Forelimb muscle (tissue), 1 donor: ENCODE measurements at regions not wholly inside any gene's neighbourhood (a gene's known extent, or its start where the extent isn't known, plus 50 kb on each side); places are given as distances from the start of the nearest gene placed in this dataset.

Experiments used
- DNase-seq: peaks from one replicate; pipeline ENCODE4 v3.0.0-alpha.2; 2013; ENCODE audit warnings: low read depth

- DNase-seq: no peak
These were observed 294.9 kb downstream of the GLRX3 start for GRCh38 chr10:130430852-130431704.

GRCh38 chr10:130432271-130432670 is 296.1 kb downstream of the GLRX3 start:
- DNase-seq: no peak

DNA sequence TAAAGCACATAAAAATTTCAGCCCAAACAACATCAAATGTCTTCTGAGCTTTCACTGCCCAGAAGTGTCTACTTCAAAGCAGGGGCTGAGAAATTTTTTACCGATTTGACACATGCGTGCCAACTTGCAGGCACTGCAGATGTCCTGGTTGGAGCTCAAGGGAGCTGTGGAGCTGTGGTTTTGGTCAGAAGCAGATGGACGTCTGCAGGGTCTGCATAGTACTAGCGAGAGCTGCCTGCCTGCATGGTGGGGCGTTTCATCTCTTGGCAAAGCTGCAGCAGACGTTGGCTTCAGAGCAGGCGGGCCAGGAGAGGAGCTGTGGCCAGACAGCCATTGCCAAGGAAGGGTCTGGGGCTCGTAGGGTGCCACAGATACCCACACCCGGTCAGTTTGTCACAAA is 296.7 kb downstream of the GLRX3 start:
- DNase-seq: no peak

- DNase-seq: no peak
These were observed 298.5 kb downstream of the GLRX3 start for GRCh38 chr10:130434446-130435385.

DNA sequence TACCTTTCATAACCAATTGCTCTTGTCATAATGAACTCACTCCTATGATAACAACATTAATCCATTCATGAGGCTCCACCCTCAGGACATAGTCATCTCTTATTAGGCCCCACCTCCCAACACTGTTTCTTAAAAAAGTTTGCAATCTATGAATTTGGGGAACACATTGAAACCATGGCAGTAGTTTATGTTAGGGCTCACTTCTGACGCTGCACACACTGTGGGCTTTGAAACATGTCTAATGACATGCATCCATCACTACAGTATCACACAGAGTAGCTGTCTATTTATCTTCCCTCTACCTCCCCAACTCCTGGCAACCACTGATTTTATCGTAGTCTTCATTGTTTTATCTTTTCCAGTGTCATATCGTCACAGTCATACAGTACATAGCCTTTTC is 299.8 kb downstream of the GLRX3 start:
- no peak for DNase-seq

DNA sequence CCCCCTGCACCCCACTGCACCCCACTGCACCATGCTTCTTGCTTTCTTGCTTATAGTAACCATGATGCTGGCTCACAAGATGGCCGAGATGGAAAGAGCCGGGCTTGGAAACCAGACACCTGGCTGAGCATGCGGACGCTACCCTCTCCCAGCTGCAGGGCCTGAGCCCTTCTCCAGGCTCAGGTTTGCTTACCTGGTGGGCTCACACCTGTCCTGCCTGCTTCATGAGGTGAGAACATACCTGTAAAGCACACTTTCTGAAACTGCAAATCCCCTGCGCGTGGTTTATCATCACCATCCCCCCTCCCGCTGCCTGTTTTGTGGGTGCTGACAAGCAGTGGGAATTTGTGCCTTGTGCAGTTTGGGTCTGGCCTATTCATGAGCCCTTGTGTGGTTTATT is 302.7 kb downstream of the GLRX3 start:
- DNase-seq: no peak

- DNase-seq: no peak
These were observed 303.6 kb downstream of the GLRX3 start for GRCh38 chr10:130439766-130440165.

GRCh38 chr10:130440494-130440893 is 304.3 kb downstream of the GLRX3 start:
- DNase-seq: no peak

GRCh38 chr10:130440971-130441370 is 304.8 kb downstream of the GLRX3 start:
- DNase-seq: no peak

DNA sequence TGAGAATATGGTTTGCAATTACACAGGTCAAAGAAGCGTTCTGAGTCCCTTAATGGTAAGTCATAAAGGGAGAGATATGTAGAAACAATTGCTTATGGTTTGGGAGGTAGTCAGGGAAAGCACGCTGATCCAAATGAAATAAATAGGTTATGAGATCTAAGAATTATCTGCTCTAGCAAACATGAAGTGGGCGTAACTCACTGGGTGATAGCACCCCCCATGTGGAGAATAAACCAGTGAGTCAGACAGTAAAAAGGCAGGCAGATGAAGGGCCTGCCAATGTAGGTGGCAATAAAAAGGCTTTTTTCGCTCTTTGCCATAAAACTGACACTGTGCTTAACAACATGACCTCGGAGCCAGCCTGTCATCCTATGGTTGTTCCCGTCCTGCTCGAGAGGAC is 306.9 kb downstream of the GLRX3 start:
- DNase-seq: no peak

DNA sequence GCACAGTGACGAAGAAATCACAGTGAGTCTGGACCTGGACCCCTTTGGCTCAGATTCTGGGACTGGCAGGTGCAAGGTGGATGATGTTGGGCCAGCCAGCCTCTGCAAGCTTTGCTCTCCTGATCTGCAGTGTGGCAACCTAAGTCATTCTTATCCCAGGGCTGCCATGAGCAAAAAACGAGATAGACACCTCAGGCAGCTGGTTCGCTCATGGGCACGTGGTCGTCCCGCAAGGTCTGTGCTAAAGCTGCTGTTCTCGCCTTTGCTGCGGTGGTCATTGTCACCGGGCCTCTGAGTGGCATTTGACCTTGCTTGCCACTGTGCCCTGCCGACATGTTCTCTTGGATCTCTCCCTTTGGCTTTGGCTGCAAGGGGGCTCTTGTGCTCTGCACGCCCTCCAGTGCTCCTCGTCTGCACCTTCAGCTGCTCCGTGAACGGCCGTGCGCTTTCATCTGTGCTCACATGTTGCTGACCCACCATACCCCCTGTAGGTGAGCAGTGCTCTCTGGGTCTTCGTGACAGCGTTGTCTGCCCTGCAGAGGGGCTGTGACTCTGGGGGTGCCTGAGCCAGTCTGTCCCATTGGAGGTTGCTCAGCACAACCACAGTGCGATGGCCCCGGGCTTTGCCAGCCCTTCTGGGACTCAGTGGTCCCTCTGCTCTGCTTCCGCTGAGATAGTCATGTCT is 317.0 kb downstream of the GLRX3 start:
- DNase-seq: no peak

DNA sequence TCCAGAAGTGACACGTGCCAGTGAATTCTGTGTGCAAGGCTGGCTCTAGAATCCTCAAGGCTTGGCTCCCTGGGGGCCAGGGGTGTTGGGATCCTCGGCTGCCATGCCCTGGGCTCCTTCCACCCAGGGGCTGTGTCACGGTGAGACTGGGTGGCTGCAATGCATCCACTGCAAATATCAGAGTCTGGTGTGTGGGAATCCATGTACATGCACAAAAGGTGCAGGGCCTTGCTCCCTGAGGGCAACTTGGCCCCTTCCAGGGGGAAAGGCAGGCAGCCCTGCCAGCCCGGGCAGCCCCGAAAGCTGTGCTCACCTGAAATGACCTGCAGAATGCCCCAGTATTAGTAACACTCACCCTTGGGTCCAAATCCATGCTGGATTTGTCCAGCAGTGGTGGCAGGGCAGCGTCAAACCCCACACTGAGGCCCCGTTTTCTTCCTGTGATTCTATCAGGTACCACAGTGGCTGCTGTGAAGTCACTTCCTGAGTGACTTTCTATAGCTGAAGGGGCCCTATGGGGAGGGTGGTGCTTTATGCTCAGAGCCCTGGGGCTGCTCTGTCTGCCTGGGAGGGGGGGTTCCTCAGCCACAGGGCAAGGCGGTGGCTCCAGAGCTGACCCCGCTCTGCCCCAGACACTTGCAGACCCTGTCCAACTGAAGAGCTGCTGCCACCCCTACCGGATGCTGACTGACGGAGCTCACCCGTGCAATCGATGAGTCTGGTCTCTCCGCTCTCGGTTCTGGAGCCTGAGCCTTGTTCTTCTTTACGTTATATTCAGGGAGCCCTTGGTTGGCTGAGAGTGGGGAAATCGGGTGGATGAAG is 317.7 kb downstream of the GLRX3 start:
- DNase-seq: no peak

GRCh38 chr10:130454543-130455000 is 318.4 kb downstream of the GLRX3 start:
- DNase-seq: no peak

DNA sequence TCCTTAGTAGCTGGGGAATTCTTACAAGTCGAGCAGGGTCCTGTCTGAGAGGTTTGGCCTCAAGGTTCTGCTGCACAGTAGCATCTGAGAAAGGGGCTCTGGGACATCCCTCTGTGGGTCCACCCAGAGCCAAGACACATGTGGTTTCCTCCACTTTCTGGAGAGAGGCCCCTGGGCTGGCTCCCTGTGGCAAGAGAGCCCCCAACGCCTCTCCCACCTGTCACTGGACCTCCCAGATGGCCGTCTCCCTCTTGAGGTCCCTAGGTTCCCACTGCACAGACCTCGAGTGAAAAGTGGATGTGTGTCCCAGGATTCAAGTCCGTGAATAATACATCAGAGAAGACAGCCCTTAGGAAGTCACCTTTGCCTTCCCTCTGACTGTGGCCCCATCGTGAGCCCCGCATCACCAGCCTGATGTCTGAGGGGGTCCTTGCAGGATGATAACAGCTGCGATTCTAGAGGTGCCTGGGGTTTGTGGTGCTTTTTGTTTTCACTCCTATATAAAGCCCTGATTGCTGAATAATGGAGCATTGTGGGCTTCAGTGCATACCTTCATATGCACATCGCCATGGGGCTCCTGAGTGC is 319.0 kb downstream of the GLRX3 start:
- DNase-seq: no peak

DNA sequence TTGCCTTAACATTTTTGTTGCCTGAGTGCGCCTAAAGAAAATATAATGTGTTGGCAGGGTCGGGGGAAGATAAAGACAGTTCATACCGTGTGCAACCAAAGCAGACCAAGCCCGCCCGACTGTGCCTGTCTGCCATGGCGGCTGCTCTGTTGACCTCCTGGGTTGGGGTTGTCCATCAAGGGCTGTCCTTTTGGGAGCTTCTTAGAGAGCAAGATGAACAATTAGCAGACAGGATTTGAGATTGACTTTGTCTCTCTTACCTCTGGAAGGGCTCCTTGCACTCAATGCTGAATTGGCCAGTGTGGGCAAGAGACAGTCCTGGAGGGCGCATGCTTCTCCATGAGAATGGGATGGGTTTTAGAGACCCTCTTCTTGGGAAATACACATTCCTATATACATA is 319.6 kb downstream of the GLRX3 start:
- DNase-seq: no peak

GRCh38 chr10:130456616-130457015 is 320.4 kb downstream of the GLRX3 start:
- no peak for DNase-seq

DNA sequence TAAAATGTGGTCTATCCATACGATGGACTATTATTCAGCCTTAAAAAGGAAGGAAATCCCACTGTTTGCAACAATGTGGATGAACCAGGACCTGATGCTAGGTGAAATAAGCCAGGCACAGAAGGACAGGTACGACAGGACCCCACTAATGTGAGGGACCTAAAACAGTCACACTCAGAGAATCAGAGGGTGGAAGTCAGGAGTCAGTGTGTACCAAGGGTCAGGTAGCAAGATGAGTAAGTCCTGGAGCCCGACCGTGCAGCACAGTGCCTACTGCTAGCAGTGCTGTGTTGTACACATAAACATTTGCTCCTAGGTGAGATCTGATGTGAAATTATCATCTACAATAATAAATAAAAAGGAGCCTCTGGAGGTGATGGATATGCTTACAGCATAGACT is 322.3 kb downstream of the GLRX3 start:
- no peak for DNase-seq

DNA sequence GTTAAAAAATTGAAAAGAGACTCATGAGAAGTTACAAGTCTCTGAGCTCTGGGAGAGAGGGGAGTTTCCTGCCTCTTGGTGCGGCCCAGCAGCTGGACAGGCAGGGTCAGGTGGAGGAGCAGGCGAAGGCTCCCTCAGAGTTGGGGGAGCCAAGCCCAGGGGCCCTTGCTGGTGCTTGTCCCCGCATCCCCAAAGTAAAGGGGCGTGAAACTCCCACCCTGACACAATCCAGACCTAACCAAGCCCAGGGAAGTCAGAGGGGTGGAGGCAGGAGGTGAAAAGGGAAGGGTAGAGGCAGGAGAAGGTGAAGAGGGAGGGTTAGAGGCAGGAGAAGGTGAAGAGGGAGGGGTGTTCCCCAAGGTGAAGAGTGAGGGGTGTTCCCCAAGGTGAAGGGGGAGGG is 322.8 kb downstream of the GLRX3 start:
- DNase-seq: no peak

GRCh38 chr10:130459851-130460490 is 323.8 kb downstream of the GLRX3 start:
- no peak for DNase-seq

- no peak for DNase-seq
These were observed 325.4 kb downstream of the GLRX3 start for GRCh38 chr10:130461631-130462030.
